GM10266 (cell line): ENCODE measurements at regions not wholly inside any gene's neighbourhood (a gene's known extent, or its start where the extent isn't known, plus 50 kb on each side); places are given as distances from the start of the nearest gene placed in this dataset.

ENCODE experiments used
- DNase-seq: peaks from one replicate; pipeline ENCODE4 v3.0.0; 2012; ENCODE audit errors: extremely low spot score
- TF ChIP-seq, protein P1 (sequence below): IDR thresholded peaks from 2 replicates; pipeline ENCODE4 v1.5.1; 2012; ENCODE audit warnings: mild to moderate bottlenecking, low read depth; ENCODE audit not compliant: control insufficient read depth, insufficient read depth; ENCODE audit errors: missing control alignments

GRCh38 chr18:78859686-78860085, 119.9 kb upstream of the SALL3 start:
- TF ChIP-seq, protein P1, sequence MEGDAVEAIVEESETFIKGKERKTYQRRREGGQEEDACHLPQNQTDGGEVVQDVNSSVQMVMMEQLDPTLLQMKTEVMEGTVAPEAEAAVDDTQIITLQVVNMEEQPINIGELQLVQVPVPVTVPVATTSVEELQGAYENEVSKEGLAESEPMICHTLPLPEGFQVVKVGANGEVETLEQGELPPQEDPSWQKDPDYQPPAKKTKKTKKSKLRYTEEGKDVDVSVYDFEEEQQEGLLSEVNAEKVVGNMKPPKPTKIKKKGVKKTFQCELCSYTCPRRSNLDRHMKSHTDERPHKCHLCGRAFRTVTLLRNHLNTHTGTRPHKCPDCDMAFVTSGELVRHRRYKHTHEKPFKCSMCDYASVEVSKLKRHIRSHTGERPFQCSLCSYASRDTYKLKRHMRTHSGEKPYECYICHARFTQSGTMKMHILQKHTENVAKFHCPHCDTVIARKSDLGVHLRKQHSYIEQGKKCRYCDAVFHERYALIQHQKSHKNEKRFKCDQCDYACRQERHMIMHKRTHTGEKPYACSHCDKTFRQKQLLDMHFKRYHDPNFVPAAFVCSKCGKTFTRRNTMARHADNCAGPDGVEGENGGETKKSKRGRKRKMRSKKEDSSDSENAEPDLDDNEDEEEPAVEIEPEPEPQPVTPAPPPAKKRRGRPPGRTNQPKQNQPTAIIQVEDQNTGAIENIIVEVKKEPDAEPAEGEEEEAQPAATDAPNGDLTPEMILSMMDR: no peak

GRCh38 chr18:78860117-78860516, 119.5 kb upstream of the SALL3 start:
- DNase-seq: no peak
- TF ChIP-seq, protein P1: no peak

More at GRCh38 chr18:78859686-78860085, 119.9 kb upstream of the SALL3 start:
- DNase-seq: no peak

- DNase-seq: no peak
- TF ChIP-seq, protein P1: no peak
These were observed 118.5 kb upstream of the SALL3 start for GRCh38 chr18:78861116-78861515.

- TF ChIP-seq, protein P1: no peak
- DNase-seq: no peak
These were observed 117.9 kb upstream of the SALL3 start for GRCh38 chr18:78861706-78862105.

DNA sequence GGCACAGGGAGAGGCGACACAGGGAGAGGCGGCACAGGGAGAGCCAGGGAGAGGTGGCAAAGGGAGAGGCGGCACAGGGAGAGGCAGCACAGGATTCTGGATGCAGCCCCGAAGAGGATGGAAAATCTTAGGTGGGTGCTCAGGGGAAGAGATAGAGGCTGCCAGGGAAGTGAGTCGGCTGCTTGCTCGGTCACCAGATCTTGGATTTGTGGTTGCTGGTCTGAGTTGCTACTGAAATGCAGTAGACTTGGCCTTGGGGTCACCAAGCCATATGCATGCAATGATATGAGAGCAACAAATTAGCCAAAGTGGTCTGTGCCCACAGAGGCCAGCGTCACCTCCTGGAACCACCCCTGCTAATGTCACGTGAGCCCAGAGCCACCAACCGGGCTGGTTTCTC, 117.2 kb upstream of the SALL3 start:
- TF ChIP-seq, protein P1: no peak
- DNase-seq: no peak

DNA sequence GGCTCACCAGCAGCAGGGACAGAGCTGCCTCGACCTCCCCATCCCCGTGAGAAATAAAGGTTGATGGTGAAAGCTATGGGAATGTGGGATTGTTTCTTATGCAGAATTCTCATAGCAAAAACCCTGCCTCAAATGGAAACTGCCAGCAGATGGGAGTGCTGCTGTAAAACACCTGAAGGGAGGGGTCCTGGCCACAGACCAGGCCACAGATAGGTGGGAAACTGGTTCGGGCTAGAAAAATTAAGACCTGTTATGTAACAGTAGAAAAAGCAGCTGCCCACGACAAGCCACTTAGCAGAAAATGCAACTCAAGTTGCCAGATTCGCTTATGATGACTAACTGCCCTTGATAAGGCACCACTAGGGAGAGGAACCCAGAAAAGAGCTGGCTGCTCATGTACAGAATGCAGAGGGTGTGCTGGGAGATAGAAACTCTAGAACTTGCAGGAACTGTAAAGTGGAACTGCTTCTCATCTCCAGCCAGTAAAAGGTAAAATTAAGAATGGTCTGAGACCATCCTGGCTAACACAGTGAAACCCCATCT, 114.5 kb upstream of the SALL3 start:
- DNase-seq: no peak
- TF ChIP-seq, protein P1: no peak

- DNase-seq: no peak
- TF ChIP-seq, protein P1: no peak
These were observed 113.8 kb upstream of the SALL3 start for GRCh38 chr18:78865771-78866310.
